ENCODE measurements at regions not wholly inside any gene's neighbourhood (a gene's known extent, or its start where the extent isn't known, plus 50 kb on each side); places are given as distances from the start of the nearest gene placed in this dataset.
A peak's percentile ranks its signal among the peaks of the same experiment; 100 is the strongest.

- Histone ChIP-seq H3K27ac (ENCODE audit: low read depth in 2 of 2, low read length in 1 of 2) (no peak overlapping the region), H3K36me3 (ENCODE audit: control insufficient read depth in 2 of 2, insufficient read depth in 2 of 2, low read length in 1 of 2) (peaks cover 0 to 6% of the 10 kb centered on the region in 2 donors), H3K9me3 (ENCODE audit: control insufficient read depth in 2 of 2, insufficient read depth in 1 of 2, low read depth in 1 of 2, low read length in 1 of 2) (no peaks in the 10 kb centered on the region), H3K27me3 (ENCODE audit: control insufficient read depth in 1 of 2, insufficient read depth in 2 of 2, low read length in 2 of 2) (no peaks in the 10 kb centered on the region), H3K4me1 (ENCODE audit: control insufficient read depth in 2 of 2, insufficient read depth in 2 of 2, low read length in 1 of 2) (peaks cover 5% of the 10 kb centered on the region in 2 donors), H3K4me3 (ENCODE audit: low read depth in 1 of 2, low read length in 2 of 2) (no peak overlapping the region)
- 88% methylated on average over 2 of the region's 2 CpGs for WGBS, 2 donors
These were observed 109.9 kb upstream of the TIAM2 start for GRCh38 chr6:154885214-154885613.

- no peaks in the 10 kb centered on the region for H3K9me3 ChIP-seq (ENCODE audit: control insufficient read depth in 2 of 2, insufficient read depth in 1 of 2, low read depth in 1 of 2, low read length in 1 of 2)
- no peaks in the 10 kb centered on the region for H3K27me3 ChIP-seq (ENCODE audit: control insufficient read depth in 1 of 2, insufficient read depth in 2 of 2, low read length in 2 of 2)
- H3K36me3 ChIP-seq (ENCODE audit: control insufficient read depth in 2 of 2, insufficient read depth in 2 of 2, low read length in 1 of 2) = peaks cover 0 to 6% of the 10 kb centered on the region in 2 donors
- no peak overlapping the region for H3K27ac ChIP-seq (ENCODE audit: low read depth in 2 of 2, low read length in 1 of 2)
- no peak overlapping the region for H3K4me3 ChIP-seq (ENCODE audit: low read depth in 1 of 2, low read length in 2 of 2)
- 97 to 98% methylated on average over 4 of the region's 4 CpGs for WGBS, 2 donors
- H3K4me1 ChIP-seq (ENCODE audit: control insufficient read depth in 2 of 2, insufficient read depth in 2 of 2, low read length in 1 of 2) = peaks cover 5% of the 10 kb centered on the region in 2 donors
These were observed 109.1 kb upstream of the TIAM2 start for GRCh38 chr6:154886016-154886415.

GRCh38 chr6:154886471-154886870, 108.6 kb upstream of the TIAM2 start:
- no peak overlapping the region for H3K4me3 ChIP-seq (ENCODE audit: low read depth in 1 of 2, low read length in 2 of 2)
- no peak overlapping the region for H3K27ac ChIP-seq (ENCODE audit: low read depth in 2 of 2, low read length in 1 of 2)
- peaks cover 0 to 6% of the 10 kb centered on the region in 2 donors for H3K36me3 ChIP-seq (ENCODE audit: control insufficient read depth in 2 of 2, insufficient read depth in 2 of 2, low read length in 1 of 2)
- H3K9me3 ChIP-seq (ENCODE audit: control insufficient read depth in 2 of 2, insufficient read depth in 1 of 2, low read depth in 1 of 2, low read length in 1 of 2) = no peaks in the 10 kb centered on the region
- peaks cover 5% of the 10 kb centered on the region in 2 donors for H3K4me1 ChIP-seq (ENCODE audit: control insufficient read depth in 2 of 2, insufficient read depth in 2 of 2, low read length in 1 of 2)
- no peaks in the 10 kb centered on the region for H3K27me3 ChIP-seq (ENCODE audit: control insufficient read depth in 1 of 2, insufficient read depth in 2 of 2, low read length in 2 of 2)

- H3K4me3 ChIP-seq (ENCODE audit: low read depth in 1 of 2, low read length in 2 of 2) = no peak overlapping the region
- H3K36me3 ChIP-seq (ENCODE audit: control insufficient read depth in 2 of 2, insufficient read depth in 2 of 2, low read length in 1 of 2) = peaks cover 0 to 6% of the 10 kb centered on the region in 2 donors
- H3K27me3 ChIP-seq (ENCODE audit: control insufficient read depth in 1 of 2, insufficient read depth in 2 of 2, low read length in 2 of 2) = no peaks in the 10 kb centered on the region
- no peaks in the 10 kb centered on the region for H3K9me3 ChIP-seq (ENCODE audit: control insufficient read depth in 2 of 2, insufficient read depth in 1 of 2, low read depth in 1 of 2, low read length in 1 of 2)
- H3K27ac ChIP-seq (ENCODE audit: low read depth in 2 of 2, low read length in 1 of 2) = no peak overlapping the region
- peaks cover 5% of the 10 kb centered on the region in 2 donors for H3K4me1 ChIP-seq (ENCODE audit: control insufficient read depth in 2 of 2, insufficient read depth in 2 of 2, low read length in 1 of 2)
- WGBS, 2 donors = 72 to 82% methylated on average over 5 of the region's 5 CpGs
These were observed 108.1 kb upstream of the TIAM2 start for GRCh38 chr6:154887051-154887450.

GRCh38 chr6:154888421-154889295, 106.5 kb upstream of the TIAM2 start:
- 57 to 66% methylated on average over 6 of the region's 6 CpGs for WGBS, 2 donors
- H3K27ac ChIP-seq (ENCODE audit: low read depth in 2 of 2, low read length in 1 of 2) = peak overlapping the region in 1 of 2 donors; percentile 1
- H3K27me3 ChIP-seq (ENCODE audit: control insufficient read depth in 1 of 2, insufficient read depth in 2 of 2, low read length in 2 of 2) = no peaks in the 10 kb centered on the region
- no peak overlapping the region for H3K4me3 ChIP-seq (ENCODE audit: low read depth in 1 of 2, low read length in 2 of 2)
- H3K36me3 ChIP-seq (ENCODE audit: control insufficient read depth in 2 of 2, insufficient read depth in 2 of 2, low read length in 1 of 2) = peaks cover 0 to 2% of the 10 kb centered on the region in 2 donors
- no peaks in the 10 kb centered on the region for H3K9me3 ChIP-seq (ENCODE audit: control insufficient read depth in 2 of 2, insufficient read depth in 1 of 2, low read depth in 1 of 2, low read length in 1 of 2)
- H3K4me1 ChIP-seq (ENCODE audit: control insufficient read depth in 2 of 2, insufficient read depth in 2 of 2, low read length in 1 of 2) = peaks cover 3 to 5% of the 10 kb centered on the region in 2 donors

GRCh38 chr6:154890874-154891273, 104.2 kb upstream of the TIAM2 start:
- no peak overlapping the region for H3K27ac ChIP-seq (ENCODE audit: low read depth in 2 of 2, low read length in 1 of 2)
- WGBS, 2 donors = 96 to 97% methylated on average over 3 of the region's 3 CpGs
- H3K4me1 ChIP-seq (ENCODE audit: control insufficient read depth in 2 of 2, insufficient read depth in 2 of 2, low read length in 1 of 2) = peaks cover 3 to 5% of the 10 kb centered on the region in 2 donors
- H3K4me3 ChIP-seq (ENCODE audit: low read depth in 1 of 2, low read length in 2 of 2) = no peak overlapping the region
- no peaks in the 10 kb centered on the region for H3K9me3 ChIP-seq (ENCODE audit: control insufficient read depth in 2 of 2, insufficient read depth in 1 of 2, low read depth in 1 of 2, low read length in 1 of 2)
- H3K27me3 ChIP-seq (ENCODE audit: control insufficient read depth in 1 of 2, insufficient read depth in 2 of 2, low read length in 2 of 2) = no peaks in the 10 kb centered on the region
- peaks cover 0 to 5% of the 10 kb centered on the region in 2 donors for H3K36me3 ChIP-seq (ENCODE audit: control insufficient read depth in 2 of 2, insufficient read depth in 2 of 2, low read length in 1 of 2)

DNA sequence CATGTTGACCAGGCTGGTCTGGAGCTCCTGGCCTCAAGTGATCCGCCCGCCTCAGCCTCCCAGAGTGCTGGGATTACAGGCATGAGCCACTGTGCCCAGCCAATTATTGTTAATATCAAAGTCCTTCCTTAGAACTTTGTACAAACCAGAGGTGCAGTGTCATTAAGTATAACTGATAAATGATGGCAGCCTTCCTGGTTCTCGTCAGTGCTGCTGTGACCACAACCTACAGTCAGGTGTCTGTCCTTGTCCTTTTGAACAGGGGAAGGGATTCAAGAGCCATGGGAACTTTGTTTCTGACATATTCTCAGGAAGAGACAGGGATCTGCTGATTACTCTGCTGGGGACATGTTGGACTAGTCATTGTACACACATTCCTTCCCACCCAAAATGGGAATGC, 103.2 kb upstream of the TIAM2 start:
- Histone ChIP-seq H3K27me3 (ENCODE audit: control insufficient read depth in 1 of 2, insufficient read depth in 2 of 2, low read length in 2 of 2) (no peaks in the 10 kb centered on the region), H3K36me3 (ENCODE audit: control insufficient read depth in 2 of 2, insufficient read depth in 2 of 2, low read length in 1 of 2) (peaks cover 0 to 5% of the 10 kb centered on the region in 2 donors), H3K4me3 (ENCODE audit: low read depth in 1 of 2, low read length in 2 of 2) (no peak overlapping the region), H3K27ac (ENCODE audit: low read depth in 2 of 2, low read length in 1 of 2) (no peak overlapping the region), H3K9me3 (ENCODE audit: control insufficient read depth in 2 of 2, insufficient read depth in 1 of 2, low read depth in 1 of 2, low read length in 1 of 2) (no peaks in the 10 kb centered on the region), H3K4me1 (ENCODE audit: control insufficient read depth in 2 of 2, insufficient read depth in 2 of 2, low read length in 1 of 2) (peaks cover 3 to 5% of the 10 kb centered on the region in 2 donors)
- 79 to 95% methylated on average over 3 of the region's 3 CpGs for WGBS, 2 donors

GRCh38 chr6:154893917-154894316, 101.2 kb upstream of the TIAM2 start:
- Histone ChIP-seq H3K27me3 (ENCODE audit: control insufficient read depth in 1 of 2, insufficient read depth in 2 of 2, low read length in 2 of 2) (no peaks in the 10 kb centered on the region), H3K36me3 (ENCODE audit: control insufficient read depth in 2 of 2, insufficient read depth in 2 of 2, low read length in 1 of 2) (peaks cover 0 to 5% of the 10 kb centered on the region in 2 donors), H3K4me3 (ENCODE audit: low read depth in 1 of 2, low read length in 2 of 2) (no peak overlapping the region), H3K27ac (ENCODE audit: low read depth in 2 of 2, low read length in 1 of 2) (no peak overlapping the region), H3K9me3 (ENCODE audit: control insufficient read depth in 2 of 2, insufficient read depth in 1 of 2, low read depth in 1 of 2, low read length in 1 of 2) (no peaks in the 10 kb centered on the region), H3K4me1 (ENCODE audit: control insufficient read depth in 2 of 2, insufficient read depth in 2 of 2, low read length in 1 of 2) (no peaks in the 10 kb centered on the region)
- 55 to 57% methylated on average over 3 of the region's 3 CpGs for WGBS, 2 donors

DNA sequence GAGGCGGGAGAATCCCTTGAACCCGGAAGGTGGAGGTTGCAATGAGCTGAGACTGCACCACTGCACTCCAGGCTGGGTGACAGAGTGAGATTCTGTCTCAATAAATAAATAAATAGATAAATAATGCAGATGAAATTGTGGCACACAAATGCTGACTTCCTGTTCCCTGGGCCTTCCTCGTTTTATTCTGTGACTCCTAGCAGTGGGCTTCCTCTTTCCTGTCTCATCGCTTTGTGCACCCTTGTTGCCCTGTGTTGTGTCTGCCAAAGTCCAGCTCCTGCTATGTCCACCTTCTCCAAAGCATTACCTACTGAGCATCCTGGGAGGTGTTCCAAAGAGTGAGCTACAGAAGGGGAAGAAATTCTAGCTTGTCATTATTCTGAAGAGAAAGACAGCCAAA, 100.2 kb upstream of the TIAM2 start:
- Histone ChIP-seq H3K36me3 (ENCODE audit: control insufficient read depth in 2 of 2, insufficient read depth in 2 of 2, low read length in 1 of 2) (peaks cover 0 to 5% of the 10 kb centered on the region in 2 donors), H3K9me3 (ENCODE audit: control insufficient read depth in 2 of 2, insufficient read depth in 1 of 2, low read depth in 1 of 2, low read length in 1 of 2) (no peaks in the 10 kb centered on the region), H3K27ac (ENCODE audit: low read depth in 2 of 2, low read length in 1 of 2) (no peak overlapping the region), H3K4me1 (ENCODE audit: control insufficient read depth in 2 of 2, insufficient read depth in 2 of 2, low read length in 1 of 2) (no peaks in the 10 kb centered on the region), H3K4me3 (ENCODE audit: low read depth in 1 of 2, low read length in 2 of 2) (no peak overlapping the region), H3K27me3 (ENCODE audit: control insufficient read depth in 1 of 2, insufficient read depth in 2 of 2, low read length in 2 of 2) (no peaks in the 10 kb centered on the region)
- WGBS, 2 donors = 83 to 88% methylated on average over 4 of the region's 4 CpGs

DNA sequence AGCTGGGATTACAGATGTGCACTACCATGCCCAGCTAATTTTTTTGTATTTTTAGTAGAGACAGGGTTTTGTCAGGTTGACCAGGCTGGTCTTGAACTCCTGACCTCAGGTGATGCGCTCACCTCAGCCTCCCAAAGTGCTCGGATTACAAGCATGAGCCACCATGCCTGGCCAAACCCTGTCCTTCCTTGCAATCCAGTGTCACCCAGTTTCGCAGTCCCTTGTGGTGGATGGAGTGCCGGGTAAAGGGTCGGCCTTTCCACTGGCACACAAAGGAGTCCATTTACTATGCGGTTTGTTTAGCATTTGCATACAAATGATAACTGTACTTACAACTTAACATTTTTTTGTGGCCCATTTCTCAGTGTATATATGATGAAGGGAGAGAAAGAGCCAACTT, 99.3 kb upstream of the TIAM2 start:
- Histone ChIP-seq H3K4me1 (ENCODE audit: control insufficient read depth in 2 of 2, insufficient read depth in 2 of 2, low read length in 1 of 2) (no peaks in the 10 kb centered on the region), H3K36me3 (ENCODE audit: control insufficient read depth in 2 of 2, insufficient read depth in 2 of 2, low read length in 1 of 2) (peaks cover 0 to 5% of the 10 kb centered on the region in 2 donors), H3K27ac (ENCODE audit: low read depth in 2 of 2, low read length in 1 of 2) (no peak overlapping the region), H3K9me3 (ENCODE audit: control insufficient read depth in 2 of 2, insufficient read depth in 1 of 2, low read depth in 1 of 2, low read length in 1 of 2) (no peaks in the 10 kb centered on the region), H3K27me3 (ENCODE audit: control insufficient read depth in 1 of 2, insufficient read depth in 2 of 2, low read length in 2 of 2) (no peaks in the 10 kb centered on the region), H3K4me3 (ENCODE audit: low read depth in 1 of 2, low read length in 2 of 2) (no peak overlapping the region)
- 87 to 97% methylated on average over 6 of the region's 6 CpGs for WGBS, 2 donors
